Frontal cortex (tissue), 3 donors: ENCODE measurements at regions not wholly inside any gene's neighbourhood (a gene's known extent, or its start where the extent isn't known, plus 50 kb on each side); places are given as distances from the start of the nearest gene placed in this dataset.
"Not testable (repeated sequence)": the region's sequence is repeated elsewhere in the genome, so short reads cannot be mapped to it uniquely, and the experiment has no call there.

ENCODE experiments used
- DNase-seq, 2 donors: peaks; one replicate each; pipeline ENCODE4 v3.0.0; 2012; ENCODE audit warnings: low spot score in 2 of 2
- FAIRE-seq: peaks from 2 replicates; lab custom pipeline; 2012; peaks lifted over from hg19 to GRCh38; lab: Jason Lieb, UNC
- donor health status: control.
- donor health status: control.
- donor health status: control.

DNA sequence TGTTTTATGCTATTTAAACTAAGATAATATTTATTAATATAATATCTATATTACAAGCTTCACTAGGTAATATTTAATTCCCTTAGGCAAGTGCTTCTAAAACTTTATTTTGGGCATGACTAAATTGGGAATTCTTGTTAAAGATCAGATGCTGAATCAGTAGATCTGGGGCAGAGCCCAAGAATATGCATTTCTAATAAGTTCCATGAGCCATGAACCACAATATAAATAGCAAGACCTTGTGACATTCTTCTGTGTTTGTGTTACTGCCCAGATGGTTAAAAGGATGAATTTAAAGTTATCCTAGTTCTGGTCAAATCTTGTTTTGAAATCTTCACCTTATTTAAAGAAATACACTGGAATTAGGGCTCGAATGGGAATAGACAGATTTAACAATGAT lies 258.4 kb upstream of the CACNA2D1 start:
- FAIRE-seq (no peak), DNase-seq (no peak)

DNA sequence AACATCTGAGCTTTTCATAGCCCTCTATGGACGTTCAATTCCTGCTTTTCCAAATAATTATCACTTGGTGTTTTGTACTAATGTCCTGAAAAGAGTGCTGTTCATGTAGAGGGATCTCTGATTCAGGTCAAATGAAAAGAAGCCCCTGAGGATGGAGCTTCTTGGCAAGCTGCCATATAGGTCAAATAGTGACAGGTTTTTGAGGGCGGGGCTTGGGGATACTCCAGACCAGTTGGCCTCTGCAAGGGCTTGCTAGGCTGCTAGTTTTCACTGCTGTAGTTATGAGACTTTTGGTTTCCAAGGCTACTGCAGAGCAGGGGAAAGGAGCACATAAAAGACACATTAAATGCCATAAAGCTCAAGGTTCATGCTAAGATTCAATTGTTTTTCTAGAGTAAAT lies 257.2 kb upstream of the CACNA2D1 start:
- DNase-seq (no peak), FAIRE-seq (no peak)

DNA sequence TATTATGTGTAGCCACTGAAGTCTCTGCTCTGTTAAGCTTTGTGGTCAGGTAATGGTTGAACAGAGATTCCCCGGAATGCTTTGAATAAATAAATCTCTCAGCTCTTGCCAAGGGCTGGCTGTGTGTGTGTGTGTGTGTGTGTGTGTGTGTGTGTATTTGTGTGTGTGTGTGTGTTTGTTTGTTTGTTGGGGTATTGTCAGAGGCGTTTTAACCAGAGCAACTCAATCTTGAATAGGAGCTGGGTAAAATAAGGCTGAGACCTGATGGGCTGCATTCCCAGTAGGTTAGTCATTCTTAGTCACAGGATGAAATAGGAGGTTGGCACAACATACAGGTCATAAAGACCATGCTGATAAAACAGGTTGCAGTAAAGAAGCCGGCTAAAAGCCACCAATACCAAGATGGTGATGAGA lies 256.2 kb upstream of the CACNA2D1 start:
- FAIRE-seq (no peak), DNase-seq (no peak)

DNA sequence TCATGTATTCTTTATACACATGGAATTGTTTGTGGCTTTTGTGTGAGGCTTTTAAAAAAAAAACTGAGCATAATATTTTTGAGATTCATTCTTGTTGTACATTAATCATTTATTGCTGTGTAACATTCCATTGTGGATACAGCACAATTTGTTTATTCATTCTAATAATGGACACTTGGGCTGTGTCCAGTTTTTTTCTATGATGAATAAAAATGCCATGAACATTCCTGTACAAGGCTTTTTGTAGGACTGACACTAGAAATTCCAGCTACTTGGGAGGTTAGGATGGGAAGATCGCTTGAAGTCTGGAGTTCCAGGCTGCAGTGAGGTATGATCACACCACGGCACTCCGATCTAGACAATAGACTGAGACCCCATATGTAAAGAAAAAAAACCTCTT lies 254.3 kb upstream of the CACNA2D1 start:
- DNase-seq (no peak), FAIRE-seq (no peak)

DNA sequence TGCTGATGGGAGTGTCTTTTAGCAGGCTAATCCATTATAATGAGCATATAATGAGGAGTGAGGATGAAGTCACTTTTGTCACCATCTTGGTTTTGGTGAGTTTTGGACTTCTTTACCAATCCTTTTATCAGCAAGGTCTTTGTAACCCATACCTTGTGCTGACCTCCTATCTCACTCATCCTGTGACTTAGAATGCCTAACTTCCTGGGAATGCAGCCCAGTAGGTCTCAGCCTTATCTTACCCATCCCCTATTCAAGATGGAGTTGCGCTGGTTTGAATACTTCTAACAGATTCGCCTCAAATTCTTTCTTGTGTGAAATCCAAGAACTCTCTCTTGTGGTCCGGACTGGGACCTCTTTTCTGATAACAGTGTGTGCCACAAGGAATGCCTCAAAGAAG lies 253.1 kb upstream of the CACNA2D1 start:
- DNase-seq = no peak
- no peak for FAIRE-seq

DNA sequence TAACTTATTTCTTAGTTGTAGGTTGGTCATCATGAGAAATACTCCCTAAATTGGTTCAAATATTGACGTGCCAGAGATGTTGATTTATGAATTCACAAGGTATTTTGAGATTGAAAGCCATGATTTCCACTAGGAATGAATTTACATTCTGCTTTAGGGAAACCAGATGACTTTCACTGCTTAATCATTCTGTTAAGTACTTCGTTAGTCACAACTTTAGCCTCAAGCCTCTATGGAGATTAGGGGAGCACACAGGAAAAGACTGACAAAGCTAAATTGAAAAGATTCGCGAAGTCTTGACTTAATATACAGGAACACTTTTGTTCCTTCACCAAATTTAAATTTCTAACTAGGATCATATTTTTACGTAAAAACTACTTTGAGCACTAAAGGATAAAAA lies 250.4 kb upstream of the CACNA2D1 start:
- DNase-seq (no peak), FAIRE-seq (no peak)

DNA sequence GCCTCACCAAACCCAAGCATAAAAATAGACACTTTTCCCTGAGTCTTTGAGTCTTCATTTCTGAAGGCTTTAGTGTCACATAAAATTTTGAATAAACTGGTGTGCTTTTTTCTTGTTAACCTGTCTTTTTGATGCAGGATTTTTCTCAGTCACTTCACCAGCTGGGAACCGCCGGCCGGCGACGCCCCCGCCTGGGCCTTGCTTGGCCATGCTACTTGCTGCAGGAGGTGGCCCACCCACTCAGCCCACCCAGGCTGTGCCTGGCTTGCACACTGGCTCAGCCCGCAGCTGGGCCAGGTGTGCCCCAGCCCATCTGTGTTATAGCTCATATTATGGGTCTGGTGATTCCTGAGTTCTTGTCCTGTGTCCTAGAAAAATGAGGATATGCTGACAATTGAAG lies 247.4 kb upstream of the CACNA2D1 start:
- no peak for FAIRE-seq
- no peak for DNase-seq

DNA sequence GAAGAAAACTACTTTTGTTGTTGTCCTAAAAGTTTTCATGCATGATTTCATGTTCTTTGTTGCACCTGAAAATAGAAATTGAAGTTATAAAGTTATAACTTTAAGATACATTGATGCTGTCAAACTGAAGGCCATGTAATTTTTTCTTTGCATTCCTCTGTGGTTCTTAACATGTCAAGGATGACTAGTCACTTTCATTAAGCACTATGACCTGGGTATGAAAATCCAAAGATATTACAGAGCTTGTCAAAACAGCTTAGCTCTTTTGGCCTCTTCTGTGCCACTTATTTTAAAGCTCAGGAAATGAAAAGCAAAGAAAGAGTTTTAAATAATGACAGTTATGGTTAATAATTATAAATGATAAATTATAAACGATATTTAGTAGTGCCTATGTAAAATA lies 241.6 kb upstream of the CACNA2D1 start:
- FAIRE-seq = no peak
- no peak for DNase-seq

DNA sequence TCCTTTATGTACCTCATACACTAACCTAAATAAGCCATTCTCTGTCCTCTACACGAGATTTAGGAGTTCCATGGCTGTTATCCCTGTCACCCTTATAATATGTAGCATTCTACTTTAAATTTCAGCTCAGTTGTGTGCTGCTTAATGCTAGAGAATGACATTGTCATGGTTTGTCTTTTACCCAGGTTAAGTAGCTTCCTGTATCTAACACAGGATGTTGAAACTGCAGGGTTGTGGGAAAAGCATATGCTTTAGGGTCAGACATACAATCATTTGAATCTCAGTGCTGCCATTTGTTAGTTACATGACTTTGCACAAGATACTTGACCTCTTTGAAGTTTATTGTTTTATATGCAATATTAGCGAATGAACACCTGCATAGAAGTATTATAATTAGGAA lies 235.1 kb upstream of the CACNA2D1 start:
- DNase-seq (no peak), FAIRE-seq (no peak)

DNA sequence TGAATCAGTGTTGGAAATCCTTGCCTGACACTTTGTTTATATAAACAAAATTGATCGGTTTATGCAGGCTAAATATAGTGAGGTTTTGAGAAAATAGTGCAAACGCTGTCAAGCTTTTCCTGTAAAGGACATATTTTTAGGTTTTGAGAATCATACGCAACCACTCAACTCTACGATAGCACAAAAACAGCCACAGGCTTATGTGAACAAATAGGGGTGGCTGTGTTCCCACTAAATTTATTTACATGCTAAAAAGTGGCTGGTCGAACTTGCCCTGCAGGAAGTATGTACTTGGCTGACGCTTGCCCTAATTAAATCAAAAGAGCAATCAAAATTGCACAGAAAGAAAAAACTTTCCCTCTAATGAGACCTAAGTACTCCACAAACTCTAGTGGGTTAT lies 234.7 kb upstream of the CACNA2D1 start:
- FAIRE-seq = no peak

DNA sequence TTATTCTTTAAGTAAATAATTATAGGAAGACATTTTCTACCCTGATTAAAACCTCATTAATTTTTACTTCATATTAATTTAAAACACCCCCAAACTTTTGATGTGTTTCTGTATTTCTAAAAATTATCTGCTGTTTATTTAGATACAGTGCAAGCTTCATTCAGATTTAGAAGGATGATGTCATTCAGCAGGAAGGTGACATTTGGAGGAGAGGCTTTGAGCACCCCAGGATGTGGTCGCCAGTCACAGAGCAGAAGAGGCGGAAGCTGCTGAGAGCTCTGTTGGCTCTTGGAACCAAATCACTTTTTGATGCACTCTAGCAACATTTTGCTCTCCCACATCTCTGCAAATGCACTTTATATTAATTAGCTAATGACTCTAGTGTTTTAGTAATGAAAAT lies 233.9 kb upstream of the CACNA2D1 start:
- FAIRE-seq (no peak), DNase-seq (no peak)

More for the DNA sequence above, 234.7 kb upstream of the CACNA2D1 start:
- DNase-seq = no peak

DNA sequence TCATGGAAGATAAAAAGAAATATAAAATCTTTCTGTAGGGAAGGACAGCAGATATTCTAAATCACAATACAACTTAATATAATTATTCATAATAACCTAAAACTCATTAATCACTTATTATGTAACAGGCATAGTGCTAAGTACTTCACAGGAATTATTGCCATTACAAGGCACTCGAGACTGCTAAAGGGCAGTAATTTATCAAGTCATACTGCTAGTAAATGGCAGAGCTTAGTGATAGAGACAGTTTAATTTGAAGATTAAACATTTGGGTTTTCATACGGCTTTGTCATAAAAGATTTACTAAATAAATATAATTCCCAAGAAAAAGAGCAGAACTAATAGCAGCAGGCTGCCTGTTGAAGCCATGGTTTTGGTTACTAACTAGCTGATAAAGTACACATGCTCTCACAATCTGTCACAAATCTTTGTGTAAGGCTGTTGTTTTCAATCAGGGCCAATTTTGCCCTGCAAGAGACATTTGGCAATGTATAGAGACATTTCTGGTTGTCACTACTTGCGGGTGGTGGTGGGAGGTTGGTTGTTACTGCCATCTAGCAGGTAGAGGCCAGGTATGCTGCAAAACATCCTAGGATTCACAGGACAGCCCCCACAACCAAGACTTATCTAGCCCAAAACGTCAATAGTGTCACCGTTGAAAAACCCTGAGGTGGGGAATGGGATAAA lies 233.3 kb upstream of the CACNA2D1 start:
- FAIRE-seq (no peak), DNase-seq (no peak)

DNA sequence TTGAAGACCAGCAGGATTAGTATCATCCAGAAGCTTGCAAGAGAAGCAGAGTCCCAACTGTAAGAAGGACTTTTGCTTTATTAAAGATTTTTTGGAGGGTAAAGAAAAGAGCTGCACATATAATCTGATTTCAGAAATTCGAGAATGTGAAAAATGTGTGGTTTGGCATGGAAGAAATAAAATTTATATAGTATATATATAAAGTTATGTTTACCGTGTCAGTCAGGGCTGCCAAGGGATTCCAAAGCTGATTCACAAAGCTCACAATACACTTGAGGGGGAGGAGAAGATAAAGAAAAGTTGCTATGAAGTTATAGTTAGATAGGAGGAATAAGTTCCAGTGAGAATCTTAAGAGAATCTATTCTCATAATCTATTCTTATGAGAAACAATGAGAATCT lies 231.8 kb upstream of the CACNA2D1 start:
- FAIRE-seq (no peak), DNase-seq (no peak)

DNA sequence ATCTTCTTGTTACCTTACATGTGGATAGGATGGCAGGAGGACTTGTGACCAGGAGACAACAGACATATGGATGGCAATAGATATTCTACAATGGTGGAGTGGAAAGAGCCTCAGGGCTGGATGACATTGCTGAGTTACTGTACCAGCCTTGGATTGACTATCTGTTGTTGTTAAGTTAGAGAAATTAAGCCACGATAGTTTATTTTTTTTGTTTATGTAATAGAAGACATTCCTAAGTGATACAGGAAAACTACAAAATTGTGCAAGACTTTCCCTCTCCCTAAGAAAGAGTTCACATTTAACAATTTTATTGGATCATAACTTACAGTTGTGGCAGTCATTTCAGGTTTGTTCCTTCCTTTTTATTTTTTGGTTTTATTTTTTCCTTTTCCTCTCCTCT lies 230.7 kb upstream of the CACNA2D1 start:
- FAIRE-seq (no peak), DNase-seq (no peak)

DNA sequence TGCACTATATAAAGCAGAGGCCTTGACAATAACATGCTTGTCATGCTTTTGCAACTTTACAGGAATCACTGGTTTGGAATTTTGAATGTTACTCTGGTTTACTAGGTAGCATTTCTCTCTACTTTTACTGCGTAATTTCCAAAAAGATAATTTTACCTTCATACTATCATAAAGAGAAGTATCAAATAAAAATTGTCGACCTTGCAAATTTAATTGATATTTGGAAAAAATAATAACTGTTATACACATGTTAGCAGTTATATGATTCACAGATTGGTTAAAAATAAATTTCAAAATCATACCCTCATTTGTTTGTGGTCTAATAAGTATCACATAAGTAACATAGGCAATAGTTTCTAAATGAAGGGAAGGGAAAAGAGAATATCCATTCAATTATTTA lies 228.5 kb upstream of the CACNA2D1 start:
- DNase-seq (no peak), FAIRE-seq (no peak)

DNA sequence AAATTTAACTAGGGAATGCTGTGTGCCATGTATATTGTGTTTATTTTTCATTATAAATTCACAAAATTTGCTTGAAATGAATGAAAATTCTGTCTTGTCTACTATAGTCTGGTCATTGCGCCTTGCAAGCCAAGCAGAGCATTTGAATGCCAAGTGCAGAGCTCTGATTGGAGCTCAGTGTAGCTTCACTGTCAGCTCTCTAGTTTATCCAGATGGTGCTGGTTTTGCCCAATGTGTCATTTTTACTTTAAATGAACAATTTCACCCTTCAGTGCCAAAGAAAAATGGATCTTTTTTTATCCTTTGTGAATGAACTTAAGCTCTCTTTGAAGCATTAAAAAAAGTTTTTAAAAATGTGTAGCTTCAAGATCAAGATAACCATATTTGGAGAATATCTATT lies 225.6 kb upstream of the CACNA2D1 start:
- DNase-seq = no peak
- FAIRE-seq = no peak

DNA sequence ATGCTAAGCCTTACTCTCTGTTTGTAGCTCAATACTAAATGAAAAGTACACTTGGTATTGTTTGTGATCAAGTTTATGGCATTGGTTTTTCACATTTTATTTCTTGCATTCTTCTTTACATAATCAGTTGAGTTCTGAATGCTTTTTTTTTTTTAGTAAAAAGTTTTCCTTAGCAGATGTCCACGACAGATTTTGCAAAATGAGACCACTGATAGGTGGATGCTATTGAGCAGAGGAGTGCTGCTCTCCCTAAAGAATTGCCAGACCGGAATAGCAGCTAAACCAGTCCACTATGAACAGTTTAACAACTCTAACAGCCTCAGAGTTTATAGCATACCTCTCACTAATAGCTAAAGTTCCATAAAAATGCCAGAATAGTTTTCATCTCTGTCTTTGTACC lies 225.1 kb upstream of the CACNA2D1 start:
- FAIRE-seq = no peak
- DNase-seq = no peak

DNA sequence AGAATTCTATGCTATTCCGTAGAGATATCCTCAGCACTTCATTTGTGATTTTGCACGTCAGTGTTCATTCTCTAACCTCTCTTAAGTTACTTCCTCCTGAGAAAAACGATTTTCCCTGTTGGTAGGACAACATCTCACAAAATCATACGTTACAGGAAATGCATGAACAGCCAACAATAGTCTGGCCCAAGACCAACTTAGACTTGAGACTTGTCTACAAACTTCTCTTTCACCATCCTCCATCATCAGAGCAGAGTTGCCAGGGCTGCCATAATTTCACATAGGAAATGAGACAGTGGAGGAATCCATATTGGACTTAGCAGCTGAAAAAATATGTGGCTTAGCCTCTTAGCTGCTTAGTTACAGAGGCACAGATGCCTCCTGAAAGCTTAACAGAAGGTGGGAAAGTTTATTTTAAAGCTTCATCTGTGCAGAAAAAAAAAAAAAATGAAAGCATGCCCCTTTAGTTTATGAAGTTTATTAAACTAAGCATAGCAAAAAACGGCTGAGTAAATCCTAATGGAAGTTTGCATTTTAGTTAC lies 222.5 kb upstream of the CACNA2D1 start:
- FAIRE-seq (no peak), DNase-seq (no peak)

DNA sequence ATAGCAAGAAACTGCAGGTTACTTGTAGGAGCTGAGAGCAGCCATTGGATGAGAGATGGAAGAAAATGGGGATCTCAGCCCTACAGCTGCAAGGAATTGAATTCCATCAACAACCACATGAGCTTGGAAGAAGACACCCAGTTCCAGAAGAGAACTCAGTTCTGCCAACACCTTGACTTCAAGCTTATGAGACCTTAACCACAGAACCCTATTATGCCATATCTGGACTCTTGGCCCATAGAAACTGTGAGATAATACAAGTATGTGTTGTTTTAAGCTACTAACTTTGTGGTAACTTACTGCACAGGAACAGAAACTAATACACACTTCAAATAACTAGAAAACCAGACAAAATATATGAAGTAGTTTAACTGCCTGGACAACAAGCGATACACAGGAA lies 212.4 kb upstream of the CACNA2D1 start:
- DNase-seq = no peak
- no peak for FAIRE-seq

DNA sequence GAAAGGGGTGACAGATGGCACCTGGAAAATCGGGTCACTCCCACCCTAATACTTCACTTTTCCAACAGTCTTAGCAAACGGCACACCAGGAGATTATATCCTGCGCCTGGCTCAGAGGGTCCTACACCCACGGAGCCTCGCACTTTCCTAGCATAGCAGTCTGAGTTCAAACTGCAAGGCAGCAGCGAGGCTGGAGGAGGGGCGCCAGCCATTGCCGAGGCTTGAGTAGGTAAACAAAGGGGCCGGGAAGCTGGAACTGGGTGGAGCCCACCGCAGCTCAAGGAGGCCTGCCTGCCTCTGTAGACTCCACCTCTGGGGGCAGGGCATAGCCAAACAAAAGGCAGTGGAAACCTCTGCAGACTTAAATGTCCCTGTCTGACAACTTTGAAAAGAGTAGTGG lies 206.5 kb upstream of the CACNA2D1 start:
- DNase-seq, FAIRE-seq: not testable (repeated sequence)

DNA sequence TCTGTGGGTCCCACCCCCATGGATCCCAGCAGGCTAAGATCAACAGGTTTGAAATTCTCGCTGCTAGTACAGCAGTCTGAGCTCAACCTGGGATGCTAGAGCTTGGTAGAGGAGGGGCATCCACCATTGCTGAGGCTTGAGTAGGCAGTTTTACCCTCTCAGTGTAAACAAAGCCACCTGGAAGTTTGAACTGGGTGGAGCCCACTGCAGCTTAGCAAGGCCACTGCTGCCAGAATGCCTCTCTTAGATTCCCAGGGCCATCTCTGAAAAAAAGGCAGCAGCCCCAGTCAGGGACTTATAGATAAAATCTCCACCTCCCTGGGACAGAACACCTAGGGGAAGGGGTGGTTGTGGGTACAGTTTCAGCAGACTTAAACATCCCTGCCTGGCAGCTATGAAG lies 190.0 kb upstream of the CACNA2D1 start:
- DNase-seq (no peak), FAIRE-seq (no peak)

DNA sequence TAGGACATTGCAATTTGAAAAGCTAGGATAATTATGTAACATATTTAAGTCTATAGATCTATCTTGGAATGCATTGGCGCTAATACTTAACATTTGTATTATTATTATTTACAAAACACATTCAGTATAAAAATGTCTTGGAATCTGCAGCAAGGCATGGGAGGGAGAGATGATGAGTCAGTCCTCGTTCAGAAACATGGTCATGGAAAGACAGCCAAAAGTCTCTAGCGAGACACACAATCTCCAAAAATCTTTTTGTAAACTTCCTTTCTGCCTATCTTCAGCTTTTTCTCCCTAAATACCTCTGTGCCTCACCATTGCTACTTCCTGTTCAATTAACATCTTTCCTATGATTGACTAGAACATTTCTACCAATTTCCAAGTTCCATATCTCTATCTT lies 188.4 kb upstream of the CACNA2D1 start:
- DNase-seq (no peak), FAIRE-seq (no peak)
